HG03378 (cell line): ENCODE measurements at regions not wholly inside any gene's neighbourhood (a gene's known extent, or its start where the extent isn't known, plus 50 kb on each side); places are given as distances from the start of the nearest gene placed in this dataset.

Experiments used
- ATAC-seq: cut with Tn5 transposase; IDR thresholded peaks from one replicate; pipeline ENCODE4 v1.9.1; 2021; ENCODE audit warnings: mild to moderate bottlenecking, moderate library complexity; ENCODE audit not compliant: unreplicated experiment

GRCh38 chr7:12882710-12883109 lies 195.3 kb downstream of the ARL4A start:
- no peak for ATAC-seq

GRCh38 chr7:12884033-12884432 lies 196.6 kb downstream of the ARL4A start:
- no peak for ATAC-seq

- no peak for ATAC-seq
These were observed 197.5 kb downstream of the ARL4A start for GRCh38 chr7:12884856-12885440.

GRCh38 chr7:12888717-12889116 lies 201.3 kb downstream of the ARL4A start:
- no peak for ATAC-seq

- ATAC-seq, result no peak
These were observed 202.0 kb downstream of the ARL4A start for GRCh38 chr7:12889391-12889790.

GRCh38 chr7:12890586-12890985 lies 203.2 kb downstream of the ARL4A start:
- ATAC-seq, result no peak

- no peak for ATAC-seq
These were observed 205.9 kb downstream of the ARL4A start for GRCh38 chr7:12893292-12893691.

GRCh38 chr7:12895296-12895695 lies 207.9 kb downstream of the ARL4A start:
- no peak for ATAC-seq

GRCh38 chr7:12896316-12896715 lies 208.9 kb downstream of the ARL4A start:
- ATAC-seq, result no peak

- ATAC-seq, result no peak
These were observed 210.6 kb downstream of the ARL4A start for GRCh38 chr7:12898004-12898403.

GRCh38 chr7:12898620-12899019 lies 211.2 kb downstream of the ARL4A start:
- no peak for ATAC-seq

GRCh38 chr7:12905671-12906070 lies 218.2 kb downstream of the ARL4A start:
- ATAC-seq, result no peak

- ATAC-seq, result no peak
These were observed 220.3 kb downstream of the ARL4A start for GRCh38 chr7:12907774-12908173.

GRCh38 chr7:12909483-12909882 lies 222.1 kb downstream of the ARL4A start:
- ATAC-seq, result no peak

GRCh38 chr7:12911053-12911452 lies 223.6 kb downstream of the ARL4A start:
- no peak for ATAC-seq

- no peak for ATAC-seq
These were observed 225.6 kb downstream of the ARL4A start for GRCh38 chr7:12913002-12913401.

- ATAC-seq, result no peak
These were observed 230.4 kb downstream of the ARL4A start for GRCh38 chr7:12917801-12918200.

GRCh38 chr7:12921751-12922345 lies 234.4 kb downstream of the ARL4A start:
- ATAC-seq, result no peak

- no peak for ATAC-seq
These were observed 236.5 kb downstream of the ARL4A start for GRCh38 chr7:12923971-12924370.

GRCh38 chr7:12926206-12926605 lies 238.8 kb downstream of the ARL4A start:
- no peak for ATAC-seq

GRCh38 chr7:12927635-12928434 lies 240.4 kb downstream of the ARL4A start:
- ATAC-seq, result no peak

- peak; percentile 81 for ATAC-seq
These were observed 242.2 kb downstream of the ARL4A start for GRCh38 chr7:12929476-12930140.
